ENCODE measurements at regions not wholly inside any gene's neighbourhood (a gene's known extent, or its start where the extent isn't known, plus 50 kb on each side); places are given as distances from the start of the nearest gene placed in this dataset.
A peak's percentile ranks its signal among the peaks of the same experiment; 100 is the strongest.

DNA sequence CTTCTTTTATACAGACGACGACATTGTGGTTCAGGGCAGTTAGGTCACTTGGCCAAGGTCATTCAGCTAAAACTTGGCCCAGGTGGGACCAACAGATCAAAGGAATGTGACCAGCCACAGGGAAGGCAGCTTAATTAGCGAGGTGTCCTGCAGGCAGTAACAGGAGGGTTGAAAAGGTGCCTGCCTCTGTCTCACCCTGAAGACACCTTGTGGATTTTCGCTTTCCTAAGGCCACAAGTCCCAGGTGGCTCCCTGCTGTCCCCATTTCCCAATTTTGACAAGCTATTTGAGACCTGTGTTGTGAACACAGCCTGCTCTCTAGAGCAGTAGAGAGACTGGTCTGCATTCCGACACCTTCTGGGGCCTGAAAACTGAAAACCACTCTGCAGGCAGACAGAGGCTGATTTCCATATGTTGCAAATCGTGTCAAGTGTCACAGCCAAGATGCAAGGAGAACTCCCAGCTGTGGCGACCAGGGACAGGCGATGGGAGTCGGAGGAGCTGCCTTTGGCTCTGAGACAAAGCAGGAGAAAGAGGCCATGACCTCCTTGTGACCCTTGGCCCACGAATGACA, 593.1 kb upstream of the CDH5 start:
- Histone ChIP-seq H3K9me3 (peaks cover 0 to 30% (median 25%) of the 10 kb centered on the region in 4 donors), H3K27me3 (no peaks in the 10 kb centered on the region), H3K27ac (no peak overlapping the region), H3K4me3 (no peak overlapping the region), H3K4me1 (no peaks in the 10 kb centered on the region), H3K36me3 (no peaks in the 10 kb centered on the region)
- 45 to 64% (median 54%) methylated on average over 9 to 10 of the region's 10 CpGs for WGBS, 5 donors
- peak in 1 of 2 donors; percentile 28 for DNase-seq
- TF ChIP-seq POLR2AphosphoS5 (IDR thresholded peaks at IDR 0.05) (no peak), EP300 (IDR thresholded peaks at IDR 0.05) (no peak), CTCF (IDR thresholded peaks at IDR 0.05) (no peak), POLR2A (IDR thresholded peaks at IDR 0.05) (no peak)
- intact Hi-C loops (cut with DNase I; ENCODE audit: low total_unique reads), result no loop called here

- 68 to 80% (median 73%) methylated on average over 5 of the region's 5 CpGs for WGBS, 5 donors
- no peaks in the 10 kb centered on the region for H3K36me3 ChIP-seq
- peaks cover 0 to 27% (median 23%) of the 10 kb centered on the region in 4 donors for H3K9me3 ChIP-seq
- H3K4me1 ChIP-seq, result no peaks in the 10 kb centered on the region
- H3K4me3 ChIP-seq, result no peak overlapping the region
- no peaks in the 10 kb centered on the region for H3K27me3 ChIP-seq
- DNase-seq, result no peak
- no peak overlapping the region for H3K27ac ChIP-seq
- intact Hi-C loops (cut with DNase I; ENCODE audit: low total_unique reads), result no loop called here
- no peak for TF ChIP-seq POLR2AphosphoS5 (IDR thresholded peaks at IDR 0.05)
- TF ChIP-seq POLR2A (IDR thresholded peaks at IDR 0.05), result no peak
- no peak for TF ChIP-seq EP300 (IDR thresholded peaks at IDR 0.05)
- no peak for TF ChIP-seq CTCF (IDR thresholded peaks at IDR 0.05)
Observed at GRCh38 chr16:65772134-65772732, 594.3 kb upstream of the CDH5 start.

DNA sequence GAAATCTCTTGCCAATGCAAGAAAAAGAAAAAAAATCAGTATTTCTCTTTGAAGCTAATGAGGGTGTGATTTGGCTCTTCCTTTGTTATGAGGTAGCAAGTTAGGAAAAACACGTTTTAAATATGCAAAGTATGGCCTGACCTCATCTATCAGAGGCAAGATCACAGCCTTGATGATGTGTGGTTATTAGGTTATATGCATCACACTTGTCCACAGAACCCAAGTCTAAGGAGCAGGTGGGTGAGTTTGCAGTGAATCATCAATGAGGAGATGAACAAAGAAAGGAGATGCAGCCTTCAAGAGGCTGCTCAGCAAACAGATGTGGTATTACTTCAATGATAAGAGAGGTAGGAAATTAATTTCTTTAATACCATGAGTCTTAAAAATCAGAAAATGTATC, 594.8 kb upstream of the CDH5 start:
- WGBS, 5 donors, result 7 to 34% (median 13%) methylated on average over 1 of the region's 1 CpG
- no peak for TF ChIP-seq EP300 (IDR thresholded peaks at IDR 0.05)
- TF ChIP-seq POLR2A (IDR thresholded peaks at IDR 0.05), result no peak
- no peak for TF ChIP-seq CTCF (IDR thresholded peaks at IDR 0.05)
- no peak for TF ChIP-seq POLR2AphosphoS5 (IDR thresholded peaks at IDR 0.05)
- no peaks in the 10 kb centered on the region for H3K4me1 ChIP-seq
- intact Hi-C loops (cut with DNase I; ENCODE audit: low total_unique reads), result no loop called here
- no peak overlapping the region for H3K4me3 ChIP-seq
- no peak overlapping the region for H3K27ac ChIP-seq
- H3K9me3 ChIP-seq, result peaks cover 0 to 22% (median 18%) of the 10 kb centered on the region in 4 donors
- no peaks in the 10 kb centered on the region for H3K27me3 ChIP-seq
- DNase-seq, result no peak
- H3K36me3 ChIP-seq, result no peaks in the 10 kb centered on the region

DNA sequence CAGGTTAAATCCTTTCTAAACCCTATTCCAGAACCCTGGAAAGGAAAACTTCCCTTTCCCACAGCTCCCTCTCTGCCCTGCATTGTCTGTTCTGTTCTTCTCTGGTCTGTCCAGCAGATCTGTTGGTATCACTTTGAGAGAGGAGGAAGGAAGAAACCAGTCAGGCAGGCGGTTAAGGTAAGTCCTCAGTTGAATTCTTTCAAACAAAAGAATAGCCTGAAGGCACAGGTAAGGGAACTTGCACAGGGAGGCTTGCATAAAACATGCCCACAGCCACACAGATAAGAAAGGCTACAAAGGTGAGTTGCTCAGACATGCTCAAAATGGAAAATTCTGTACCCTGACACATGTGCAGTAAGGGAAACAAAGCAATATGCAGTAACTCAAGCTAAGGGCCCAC, 595.7 kb upstream of the CDH5 start:
- Histone ChIP-seq H3K4me3 (no peak overlapping the region), H3K9me3 (peaks cover 0 to 18% (median 14%) of the 10 kb centered on the region in 4 donors), H3K36me3 (no peaks in the 10 kb centered on the region), H3K27ac (no peak overlapping the region), H3K27me3 (no peaks in the 10 kb centered on the region), H3K4me1 (no peaks in the 10 kb centered on the region)
- 66 to 89% (median 76%) methylated on average over 1 of the region's 1 CpG for WGBS, 5 donors
- TF ChIP-seq EP300 (IDR thresholded peaks at IDR 0.05), result no peak
- no peak for TF ChIP-seq POLR2A (IDR thresholded peaks at IDR 0.05)
- TF ChIP-seq POLR2AphosphoS5 (IDR thresholded peaks at IDR 0.05), result no peak
- TF ChIP-seq CTCF (IDR thresholded peaks at IDR 0.05), result no peak
- DNase-seq, result no peak
- intact Hi-C loops (cut with DNase I; ENCODE audit: low total_unique reads), result no loop called here
